GM18498 (cell line): ENCODE measurements at regions not wholly inside any gene's neighbourhood (a gene's known extent, or its start where the extent isn't known, plus 50 kb on each side); places are given as distances from the start of the nearest gene placed in this dataset.
A peak's percentile ranks its signal among the peaks of the same experiment; 100 is the strongest.

Experiments used
- ATAC-seq: cut with Tn5 transposase; IDR thresholded peaks from one replicate; pipeline ENCODE4 v1.9.1; 2021; ENCODE audit warnings: mild to moderate bottlenecking, moderate library complexity; ENCODE audit not compliant: unreplicated experiment

DNA sequence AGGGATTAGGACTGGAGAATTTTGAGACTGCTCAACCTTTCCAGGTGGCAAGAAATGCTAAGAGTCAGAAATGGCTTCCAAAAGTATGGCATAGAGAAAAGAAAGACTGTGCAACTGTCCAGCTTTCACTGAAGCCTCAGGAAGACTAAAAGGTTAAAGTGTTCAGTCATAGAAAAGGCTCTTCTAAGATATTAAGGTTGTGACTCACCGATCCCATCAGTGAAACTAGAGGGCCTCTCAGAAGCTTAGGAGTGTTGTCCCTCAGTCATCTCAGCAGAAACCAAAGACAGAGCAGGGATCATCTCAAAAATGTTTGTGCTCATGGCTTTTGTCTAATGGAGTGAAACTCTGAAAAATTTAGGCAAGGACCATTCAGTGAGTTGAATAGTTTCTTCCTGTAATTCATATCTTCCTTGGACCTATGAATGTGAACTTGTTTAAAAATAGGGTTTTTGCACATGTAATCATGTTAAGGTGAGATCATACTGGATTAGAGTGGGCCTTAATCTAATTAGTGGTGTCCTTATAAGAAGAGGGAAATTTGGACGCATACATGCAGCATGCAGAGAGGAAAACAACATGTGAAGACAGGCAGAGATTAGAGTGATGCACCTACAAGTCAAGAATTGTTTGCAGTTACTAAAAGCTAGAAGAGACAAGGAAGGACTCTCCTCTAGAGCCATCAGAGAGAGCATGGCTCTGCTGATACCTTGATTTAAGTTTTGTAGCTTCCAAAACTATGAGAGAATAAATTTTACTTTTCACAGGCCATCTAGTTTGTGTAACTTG, 71.3 kb downstream of the RPE65 start:
- no peak for ATAC-seq

DNA sequence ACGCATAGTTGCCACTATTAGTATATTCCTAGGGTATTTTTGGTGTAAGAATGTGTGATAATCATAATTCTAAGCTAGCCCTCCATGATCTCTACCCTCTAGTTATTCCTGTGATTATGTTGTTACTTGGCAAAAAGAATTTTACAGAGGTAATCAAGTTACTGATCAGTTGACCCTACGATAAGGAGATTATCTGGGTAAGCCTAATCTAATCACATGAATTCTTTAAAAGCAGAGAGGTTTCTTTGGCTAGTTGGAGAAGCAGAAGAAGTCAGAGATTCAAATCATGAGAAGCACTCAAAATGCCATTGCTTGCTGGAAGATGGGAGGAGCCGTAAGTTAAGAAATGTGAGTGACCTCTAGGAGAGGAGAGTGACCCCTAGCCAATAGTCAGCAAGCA, 72.7 kb downstream of the RPE65 start:
- ATAC-seq, result no peak

DNA sequence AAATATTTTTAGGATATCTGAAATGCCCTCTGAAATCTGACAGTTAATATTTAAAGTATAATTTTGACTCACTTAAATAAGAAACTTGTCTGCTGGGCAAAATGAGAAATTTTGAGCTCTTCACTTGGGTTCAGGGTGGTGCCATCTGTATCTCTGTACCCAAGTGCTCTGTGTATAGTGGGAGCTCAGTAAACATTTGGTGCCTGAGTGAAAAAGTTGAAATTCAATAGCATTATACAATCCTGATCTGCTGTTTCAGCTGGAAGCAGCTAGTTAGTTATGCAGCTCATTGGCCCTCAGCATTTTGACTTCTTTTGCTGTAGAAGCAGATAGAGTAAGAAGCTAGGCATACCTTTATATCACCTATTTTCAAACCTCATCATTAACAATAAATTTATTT, 73.3 kb downstream of the RPE65 start:
- ATAC-seq, result no peak

DNA sequence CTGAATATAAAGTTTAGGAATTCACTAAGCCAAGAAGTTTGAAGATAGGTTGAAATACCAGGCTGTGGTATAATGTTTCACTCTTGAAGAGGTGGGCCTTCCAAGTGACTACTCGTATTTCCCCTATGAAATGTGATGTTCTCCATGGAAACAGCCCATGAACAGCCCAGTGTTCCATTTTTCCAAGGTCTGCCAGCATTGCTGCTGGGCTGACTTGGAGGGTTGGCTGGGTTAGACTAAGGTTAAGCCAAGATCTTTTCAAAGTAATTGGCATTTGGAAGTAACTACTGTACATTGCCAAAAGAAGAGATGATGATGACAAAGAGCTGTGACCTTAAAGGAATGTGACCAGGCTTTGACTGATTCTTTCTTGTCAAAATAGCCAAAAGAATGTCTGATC, 73.8 kb downstream of the RPE65 start:
- no peak for ATAC-seq

DNA sequence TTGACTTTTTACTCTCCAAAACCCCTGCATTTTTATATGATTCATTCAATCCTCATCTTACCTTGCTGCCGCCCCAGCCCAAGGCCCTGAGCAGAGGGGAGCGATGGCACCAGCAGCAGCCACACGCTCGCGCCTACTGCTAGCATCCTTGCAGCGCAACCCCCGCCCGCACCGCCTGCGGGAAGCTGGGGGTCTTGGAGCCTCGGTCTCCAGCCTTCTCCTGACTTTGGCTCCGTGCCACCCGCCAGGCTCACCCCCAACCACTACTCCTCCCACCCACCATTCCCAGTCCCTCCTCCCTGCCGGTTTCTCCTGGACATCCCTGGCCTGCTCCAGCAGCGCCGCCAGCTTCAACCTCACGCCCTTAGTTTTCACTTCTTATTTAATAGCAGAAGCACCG, 76.6 kb downstream of the RPE65 start:
- no peak for ATAC-seq

DNA sequence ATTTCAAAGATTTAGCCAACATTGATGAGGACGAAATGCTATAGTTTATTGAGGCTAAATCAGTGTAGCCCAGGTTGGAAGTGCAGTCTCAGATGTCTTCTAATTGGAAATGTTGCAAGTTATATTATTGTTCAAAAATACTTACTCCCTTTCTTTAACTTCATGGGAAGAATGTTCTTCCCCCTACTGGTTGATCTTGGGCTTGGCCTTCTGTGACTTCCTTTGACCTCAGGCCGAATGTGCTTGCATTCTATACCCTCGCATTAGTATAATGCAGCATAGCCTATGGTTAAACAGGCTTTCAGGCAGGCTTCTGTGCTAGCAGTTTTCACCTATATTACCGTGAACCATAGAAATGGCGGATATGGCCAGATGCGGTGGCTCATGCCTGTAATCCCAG, 77.3 kb downstream of the RPE65 start:
- ATAC-seq, result no peak

DNA sequence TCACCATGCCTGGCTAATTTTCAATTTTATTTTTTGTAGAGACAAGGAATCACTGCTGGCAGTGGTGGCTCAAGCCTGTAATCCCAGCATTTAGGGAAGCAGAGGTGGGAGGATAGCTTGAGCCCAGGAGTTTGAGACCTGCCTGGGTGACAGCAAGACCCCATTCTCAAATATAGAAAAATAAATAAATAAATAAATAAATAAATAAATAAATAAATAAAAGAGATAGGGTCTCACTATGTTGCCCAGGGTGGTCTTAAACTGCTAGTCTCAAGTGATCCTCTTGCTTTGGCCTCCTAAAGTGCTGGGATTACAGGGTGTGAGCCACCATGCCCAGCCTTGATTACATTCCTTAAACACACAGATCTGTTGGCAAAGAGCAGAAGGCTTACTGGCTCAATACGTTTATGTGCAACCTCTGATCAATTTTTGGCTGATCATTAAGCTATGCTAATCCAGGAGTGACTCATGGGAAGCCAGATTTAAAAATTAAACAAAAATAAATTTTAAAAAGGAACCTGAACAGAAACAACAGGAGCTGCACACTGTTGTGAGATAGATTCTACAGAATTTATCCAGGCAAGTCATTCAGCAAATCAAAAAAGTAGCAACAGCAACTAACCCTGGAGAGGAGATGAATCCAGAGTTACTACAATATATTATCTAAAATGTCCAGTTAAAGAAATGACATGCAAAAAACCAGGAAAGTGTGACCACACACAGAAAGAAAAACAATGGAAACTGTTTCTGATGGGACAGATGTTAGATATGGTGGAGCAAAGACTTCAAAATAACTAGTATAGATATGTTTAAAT, 79.4 kb downstream of the RPE65 start:
- no peak for ATAC-seq

DNA sequence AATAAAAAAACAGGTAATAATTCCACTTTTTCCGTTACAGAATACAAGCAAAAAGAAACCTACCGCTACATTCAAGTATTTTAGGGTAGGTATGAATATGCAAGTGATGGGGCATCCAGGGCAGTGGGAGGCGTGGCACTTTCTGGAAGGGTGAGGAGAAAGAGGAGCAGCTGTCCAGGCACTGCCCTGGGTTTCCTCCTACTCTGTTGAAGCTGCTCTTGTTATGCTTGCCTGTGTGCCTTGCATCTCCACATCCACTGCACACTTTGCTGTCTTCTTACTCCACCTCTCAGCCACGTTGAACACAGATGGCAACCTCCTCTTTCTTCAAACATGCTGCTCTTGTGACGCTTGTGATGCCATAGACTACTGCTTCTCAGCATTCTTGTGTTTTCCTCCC, 83.2 kb downstream of the RPE65 start:
- no peak for ATAC-seq

DNA sequence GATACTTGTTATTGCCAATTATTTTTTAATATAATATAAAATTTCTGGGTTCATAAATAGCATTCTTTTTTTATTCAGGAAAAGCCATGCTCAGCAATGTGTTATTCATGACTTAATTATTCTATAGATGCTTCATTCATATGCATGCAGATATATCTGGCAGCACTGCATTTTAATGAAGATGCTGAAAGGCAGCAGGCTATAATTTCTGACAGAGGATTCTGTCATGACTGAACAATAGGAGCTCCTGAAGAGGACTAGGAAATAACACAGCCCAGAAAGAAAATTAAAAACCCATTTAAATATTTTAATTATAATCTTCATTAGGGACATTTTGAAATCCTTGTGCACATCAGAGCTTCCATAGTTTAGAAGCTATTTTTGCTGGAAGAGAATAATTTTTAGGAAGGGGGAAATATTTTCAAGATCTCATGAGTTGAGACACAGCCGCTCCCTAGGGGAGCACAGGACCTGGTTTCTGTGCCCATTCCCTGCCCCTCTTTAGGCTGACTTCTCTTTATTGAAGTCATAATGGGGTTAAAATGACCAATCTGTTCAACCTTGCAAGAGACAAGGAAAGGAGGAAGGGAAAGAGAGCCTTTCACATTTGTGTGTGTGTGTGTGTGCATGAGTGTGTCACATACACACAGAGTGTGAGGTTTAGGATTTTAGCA, 83.9 kb downstream of the RPE65 start:
- ATAC-seq, result no peak

DNA sequence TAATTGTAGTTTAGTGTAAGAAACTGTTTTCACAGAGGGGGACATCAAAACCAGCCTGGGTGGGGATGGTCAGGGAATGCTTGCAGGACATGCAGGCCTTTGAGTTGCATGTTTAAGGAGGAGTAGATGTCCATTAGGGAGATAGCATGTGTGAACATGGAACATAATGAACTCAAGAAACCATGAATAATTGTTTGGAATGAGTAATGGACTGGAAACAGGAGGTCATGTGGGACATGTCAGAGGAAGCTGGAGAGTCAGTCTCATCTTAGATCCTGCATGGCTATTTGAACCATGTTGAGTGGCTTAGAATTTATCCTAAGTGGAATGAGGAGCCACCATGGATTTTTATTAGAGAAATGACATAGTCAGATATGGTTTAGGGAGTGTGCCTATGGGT, 86.4 kb downstream of the RPE65 start:
- ATAC-seq, result no peak

DNA sequence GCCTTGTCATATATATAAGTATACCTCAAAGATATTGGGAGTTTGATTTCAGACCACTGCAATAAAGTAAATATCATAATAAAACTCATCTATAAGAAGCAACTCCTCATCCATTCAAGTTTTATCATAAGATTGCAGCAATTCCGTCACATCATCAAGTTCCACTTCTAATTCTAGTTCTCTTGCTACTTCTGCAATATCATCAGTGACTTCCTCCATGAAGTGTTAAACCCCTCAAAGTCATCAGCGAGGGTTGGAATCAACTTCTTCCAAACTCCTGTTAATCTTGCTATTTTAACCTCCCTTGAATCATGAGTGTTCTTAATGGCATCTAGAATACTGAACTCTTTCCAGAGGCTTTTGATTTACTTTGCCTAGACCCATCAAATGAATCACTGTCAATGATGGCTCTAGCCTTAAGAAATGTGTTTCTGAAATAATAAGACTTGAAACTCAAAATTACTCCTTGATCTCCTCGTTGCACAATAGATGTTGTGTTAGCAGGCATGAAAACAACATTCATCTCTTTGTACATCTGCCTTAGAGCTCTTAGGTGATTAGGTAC, 88.3 kb downstream of the RPE65 start:
- no peak for ATAC-seq

DNA sequence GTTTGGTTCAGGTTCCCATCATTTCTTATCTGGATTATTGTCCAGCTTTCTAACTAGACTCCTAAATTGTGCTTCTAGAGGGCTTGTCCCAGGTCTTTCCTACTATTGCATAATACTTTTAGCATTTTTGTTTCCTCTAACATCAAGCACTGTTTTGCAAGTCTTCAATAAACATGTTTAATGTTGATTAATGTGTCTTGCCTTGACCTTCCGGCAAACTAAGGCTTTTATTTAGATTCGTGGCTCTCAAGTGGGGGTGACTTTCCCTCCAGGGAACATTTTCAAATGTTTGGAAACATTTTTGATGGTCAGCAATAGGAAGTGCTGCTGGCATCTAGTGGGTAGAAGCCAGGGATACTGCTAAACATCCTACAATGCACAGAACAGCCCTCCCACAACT, 90.7 kb downstream of the RPE65 start:
- ATAC-seq, result no peak

DNA sequence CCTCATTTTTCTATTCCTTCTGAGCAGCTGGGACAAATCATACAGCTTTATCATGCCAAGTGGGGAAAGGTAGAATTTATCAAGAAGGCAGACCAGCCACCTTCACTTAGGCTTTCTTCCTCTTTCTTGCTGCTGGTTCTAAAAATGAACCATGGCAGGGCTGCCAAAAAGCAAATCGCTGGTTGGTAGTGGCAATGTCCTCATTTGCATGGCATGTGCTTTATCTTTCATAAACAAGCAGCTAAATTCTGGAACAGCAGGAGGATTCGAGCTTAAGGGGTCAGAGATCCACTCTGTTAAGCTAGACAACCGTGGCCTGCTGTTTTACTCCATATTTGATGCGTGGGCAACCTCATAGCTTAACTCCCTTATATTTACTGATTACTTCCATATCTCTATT, 91.3 kb downstream of the RPE65 start:
- ATAC-seq, result peak; percentile 58

DNA sequence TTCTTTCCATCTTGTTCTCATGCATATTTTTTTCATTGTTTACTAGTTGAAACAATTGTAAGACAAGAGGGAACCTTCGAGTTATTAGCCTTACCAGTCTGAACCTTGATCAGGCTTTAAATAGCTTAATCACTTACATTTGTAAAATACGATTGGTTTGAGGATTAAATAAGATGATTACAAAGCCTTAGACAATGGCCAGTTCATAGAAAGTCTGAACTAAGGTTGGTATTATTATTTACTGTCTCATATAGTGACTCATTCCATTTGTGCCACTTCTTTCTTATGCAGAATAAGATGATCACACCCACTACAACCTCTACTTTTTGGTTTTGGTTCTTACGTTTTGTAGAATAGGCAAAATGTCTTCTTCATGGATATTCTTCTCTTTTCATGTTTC, 94.1 kb downstream of the RPE65 start:
- no peak for ATAC-seq

DNA sequence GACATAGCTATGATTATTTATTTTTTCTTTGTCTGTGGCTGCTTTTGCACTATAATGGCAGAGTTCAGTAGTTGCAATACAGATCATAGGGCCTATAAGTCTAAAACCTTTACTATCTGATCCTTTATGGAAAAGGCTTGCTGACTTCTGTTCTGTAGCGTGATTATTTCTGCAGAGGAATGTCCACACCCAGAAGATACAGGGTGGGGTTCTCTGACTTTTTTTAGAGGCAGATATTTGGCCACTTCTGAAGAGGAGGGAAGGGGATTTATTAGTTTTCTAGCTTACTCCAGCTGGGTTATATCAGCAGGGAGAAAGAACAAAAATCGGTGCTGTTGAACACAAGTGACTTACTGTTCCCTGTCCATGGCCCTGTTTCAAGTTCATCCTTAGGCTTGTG, 97.6 kb downstream of the RPE65 start:
- ATAC-seq, result no peak

DNA sequence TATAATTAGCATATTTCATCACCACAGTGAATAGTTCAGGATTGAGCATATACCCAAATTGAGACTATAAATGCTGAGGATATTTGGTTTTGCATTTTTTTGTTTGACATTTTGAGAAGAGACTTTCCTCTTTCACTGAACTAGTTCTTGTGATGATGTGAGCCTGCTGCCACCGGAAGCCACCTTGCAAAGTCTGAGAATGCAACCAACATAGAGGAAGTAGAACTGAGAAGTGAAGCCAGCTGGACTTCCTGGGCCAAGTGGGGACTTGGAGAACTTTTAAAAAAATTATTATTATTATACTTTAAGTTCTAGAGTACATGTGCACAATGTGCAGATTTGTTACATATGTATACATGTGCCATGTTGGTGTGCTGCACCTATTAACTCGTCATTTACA, 102.3 kb downstream of the RPE65 start:
- peak; percentile 98 for ATAC-seq

DNA sequence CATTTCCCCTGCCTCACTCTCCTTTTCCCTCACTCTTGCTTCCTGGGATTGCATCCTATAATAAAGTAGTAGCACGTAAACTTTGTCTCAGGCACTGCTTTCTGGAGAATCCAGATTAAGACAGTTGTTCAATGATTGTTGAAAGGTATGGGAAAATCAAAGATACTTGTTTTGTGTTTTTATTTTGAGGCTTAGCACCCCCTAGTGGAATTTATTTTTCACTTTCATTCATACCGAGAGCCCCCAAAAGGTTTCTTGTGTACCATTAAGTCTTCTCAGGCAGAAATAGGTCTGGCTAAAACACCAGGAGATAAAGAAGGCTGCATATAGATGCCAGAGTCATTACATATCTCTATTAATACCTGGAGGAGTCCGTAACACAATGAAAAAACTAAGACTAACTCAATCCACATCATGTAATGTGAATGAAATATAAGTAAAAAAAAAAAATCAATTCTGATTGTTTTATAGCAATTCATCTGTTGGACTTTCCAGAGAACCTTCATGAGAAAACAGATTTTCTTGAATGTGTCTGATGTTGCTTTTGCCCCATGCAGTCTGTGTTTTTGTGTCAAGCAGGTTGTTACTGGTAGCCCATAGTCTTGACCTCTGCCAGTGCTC, 103.5 kb downstream of the RPE65 start:
- ATAC-seq, result no peak

DNA sequence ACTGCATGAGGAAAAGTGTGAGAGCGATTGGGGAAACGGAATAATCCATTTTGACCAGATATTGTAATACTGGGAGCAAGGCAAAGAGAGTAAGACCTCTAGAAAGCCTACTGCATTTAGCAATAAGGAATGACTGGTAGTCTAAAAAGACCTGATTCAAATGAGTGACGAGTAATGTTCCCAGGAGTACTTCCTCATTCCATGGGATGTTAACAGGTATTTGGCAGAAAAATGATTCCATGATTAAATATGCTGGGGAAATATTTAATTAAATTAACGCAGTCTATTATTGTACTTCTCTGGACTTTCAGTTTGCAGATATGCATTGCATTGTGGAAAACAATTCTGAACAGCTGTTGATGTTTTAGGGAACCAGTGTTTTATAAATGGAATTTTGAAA, 105.5 kb downstream of the RPE65 start:
- no peak for ATAC-seq

DNA sequence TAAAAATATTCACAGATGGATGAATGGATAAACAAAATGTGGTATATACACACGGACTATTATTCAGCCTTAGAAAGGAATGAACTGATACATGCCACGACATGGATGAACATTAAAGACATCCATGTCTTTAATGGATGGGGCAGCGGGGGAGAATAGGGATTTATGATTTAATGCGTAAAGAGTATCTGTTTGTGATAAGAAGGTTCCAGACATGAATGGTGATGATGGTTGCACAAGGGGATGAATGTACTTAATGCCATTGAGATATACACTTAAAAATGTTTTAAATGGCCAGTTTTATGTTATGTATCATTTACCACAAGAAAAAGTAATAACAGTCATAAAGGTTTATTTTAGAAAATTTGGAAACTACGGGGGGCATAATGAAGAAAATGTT, 108.6 kb upstream of the WLS start:
- ATAC-seq, result no peak

DNA sequence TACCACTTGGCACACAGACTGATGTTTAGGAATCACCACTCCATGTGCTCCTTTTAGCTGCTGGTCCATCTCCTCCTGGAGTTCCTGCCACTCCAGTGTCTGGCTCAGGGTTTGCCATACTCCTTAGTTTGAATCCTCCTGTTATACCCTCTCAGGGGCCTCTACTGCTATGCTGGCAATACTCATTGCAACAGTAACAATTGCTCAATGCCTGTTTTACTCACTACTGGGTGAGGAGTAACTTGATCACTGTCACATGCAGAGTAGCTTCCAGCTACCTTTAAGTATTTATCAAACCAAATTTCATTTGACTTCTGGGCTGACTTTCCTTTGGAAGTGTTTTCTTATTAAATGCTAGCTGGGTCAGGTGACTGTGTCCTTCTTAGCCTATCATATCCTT, 107.2 kb upstream of the WLS start:
- ATAC-seq, result no peak

DNA sequence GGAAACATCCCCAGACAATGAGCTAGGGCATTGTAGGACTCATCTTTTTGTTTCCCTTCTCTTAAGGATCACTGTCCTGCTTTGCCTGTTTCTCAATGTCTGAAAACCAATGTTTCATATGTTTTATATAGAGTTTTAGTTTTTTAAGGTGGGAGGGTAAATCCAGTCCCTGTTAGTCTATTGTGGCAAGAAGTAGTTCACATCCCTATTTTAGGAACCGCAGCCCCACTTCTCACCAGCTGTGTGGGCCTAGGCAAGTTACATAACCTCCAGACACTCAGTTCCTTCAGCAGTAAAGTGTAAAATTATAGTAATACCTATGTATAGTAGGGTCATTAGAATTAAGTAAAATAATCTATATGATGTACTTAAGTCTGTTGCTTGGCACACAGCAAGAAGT, 105.8 kb upstream of the WLS start:
- ATAC-seq, result no peak
